Fibroblast of skin of right quadriceps (primary cell): ENCODE measurements at regions not wholly inside any gene's neighbourhood (a gene's known extent, or its start where the extent isn't known, plus 50 kb on each side); places are given as distances from the start of the nearest gene placed in this dataset.
"Not testable (repeated sequence)": the region's sequence is repeated elsewhere in the genome, so short reads cannot be mapped to it uniquely, and the experiment has no call there.

Experiments
- DNase-seq: peaks from one replicate; pipeline ENCODE4 v3.0.0-alpha.2; 2013

DNA sequence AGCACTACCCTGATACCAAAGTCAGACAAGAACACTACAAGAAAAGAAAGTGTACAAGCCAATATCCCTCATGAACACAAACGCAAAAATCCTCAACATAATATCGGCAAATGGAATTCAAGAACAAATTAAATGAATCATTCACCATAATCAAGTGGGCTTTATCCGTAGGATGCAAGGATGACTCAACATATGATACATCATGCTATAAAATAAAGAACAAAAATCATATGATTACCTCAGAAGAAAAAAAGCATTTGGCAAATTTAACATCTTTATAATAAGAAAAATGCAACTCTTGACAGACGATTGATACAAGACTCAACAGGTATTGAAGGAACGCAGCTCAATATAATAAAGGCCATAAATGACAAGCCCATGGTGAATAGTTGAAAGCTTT lies 843.9 kb downstream of the FRK start:
- no peak for DNase-seq

DNA sequence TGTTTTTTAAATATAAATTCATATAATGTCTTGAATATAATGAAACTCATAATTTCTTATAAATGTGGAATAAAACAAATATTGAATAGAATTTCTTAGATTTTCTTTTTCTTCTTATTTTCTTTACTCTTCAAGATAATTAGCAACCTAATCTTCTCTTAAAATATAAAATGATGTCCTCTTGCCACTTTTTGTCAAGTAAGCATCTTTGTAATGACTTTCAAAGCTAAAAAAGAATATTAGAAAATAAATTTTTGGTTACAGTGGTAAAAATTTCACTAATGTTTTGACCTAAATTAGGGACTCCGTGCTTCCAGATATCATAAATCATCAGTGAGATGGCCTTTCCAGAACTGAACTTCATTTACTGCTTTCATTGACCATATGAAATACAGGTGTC lies 846.4 kb downstream of the FRK start:
- no peak for DNase-seq

DNA sequence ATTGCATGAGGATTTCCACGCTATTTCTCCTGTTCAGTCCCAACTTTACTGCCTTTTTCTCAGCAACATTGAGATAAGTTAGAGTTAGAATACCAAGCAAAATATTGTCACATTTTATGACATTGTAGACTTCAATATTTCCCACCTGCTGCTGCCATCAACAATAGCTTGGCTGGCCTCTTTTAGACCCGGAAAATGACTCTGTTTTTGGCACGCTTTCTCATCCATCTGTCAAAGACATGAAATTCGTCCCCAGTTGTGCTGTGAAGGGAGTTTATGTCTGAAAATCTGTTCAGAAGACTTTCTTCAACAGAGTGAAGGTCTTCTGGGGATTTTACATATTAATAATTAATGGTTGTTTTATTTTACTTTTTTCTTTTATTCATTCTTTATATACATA lies 857.3 kb downstream of the FRK start:
- DNase-seq, result no peak

DNA sequence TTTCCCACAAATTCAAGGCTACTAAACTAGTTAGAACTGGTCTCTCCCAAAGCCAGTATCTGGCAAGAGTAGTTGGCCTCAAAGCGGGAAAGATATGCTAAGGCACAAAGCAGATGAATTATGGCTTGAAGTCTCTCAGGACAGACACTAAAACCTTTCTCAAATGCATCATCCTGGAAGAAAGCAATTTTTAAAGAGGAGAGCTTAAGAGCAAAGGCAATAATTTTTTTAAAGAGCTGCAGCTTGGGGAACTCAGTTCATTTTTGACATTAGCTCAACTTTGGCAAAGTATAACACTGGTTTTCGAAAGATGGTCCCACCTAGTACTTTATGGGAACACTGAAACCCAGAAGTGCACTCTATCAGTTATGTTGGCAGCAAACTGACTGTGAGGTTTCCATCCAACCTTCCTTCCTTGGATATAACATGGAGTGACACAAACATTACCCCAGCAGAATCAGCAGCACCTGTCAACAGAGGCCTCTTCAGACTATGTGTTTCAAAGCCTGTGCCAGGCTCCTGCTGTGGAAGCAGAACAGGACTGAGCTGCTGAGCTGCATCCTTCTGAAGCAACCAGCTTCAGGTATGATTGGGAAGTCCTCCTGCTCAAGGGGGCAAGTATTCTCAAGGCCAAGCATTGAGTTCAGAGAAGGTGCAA lies 852.3 kb upstream of the HS3ST5 start:
- no peak for DNase-seq

DNA sequence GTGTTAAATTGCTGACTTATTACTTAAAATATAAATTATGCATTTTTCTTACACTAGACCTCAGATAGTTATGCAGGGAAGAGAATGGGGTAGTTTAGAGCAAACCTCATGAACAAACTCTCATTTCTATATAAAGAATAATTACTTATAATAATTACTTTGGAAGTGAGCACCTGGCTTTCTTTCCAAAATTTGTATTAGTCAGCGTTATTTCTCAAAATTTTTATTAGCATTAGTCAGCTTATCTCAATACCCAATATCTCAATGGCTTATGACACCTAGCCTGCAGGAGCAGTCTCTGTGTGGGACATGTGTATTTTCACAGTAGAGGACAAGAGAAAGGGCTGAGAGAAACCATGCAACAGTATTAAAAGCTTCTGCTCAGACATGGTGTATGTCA lies 849.2 kb upstream of the HS3ST5 start:
- no peak for DNase-seq

- DNase-seq, result no peak
Observed at GRCh38 chr6:115190534-115190933, 847.7 kb upstream of the HS3ST5 start.

- DNase-seq, result not testable (repeated sequence)
Observed at GRCh38 chr6:115175456-115175855, 832.6 kb upstream of the HS3ST5 start.

GRCh38 chr6:115165912-115166311 lies 823.1 kb upstream of the HS3ST5 start:
- not testable (repeated sequence) for DNase-seq

- DNase-seq, result no peak
Observed at GRCh38 chr6:115159733-115160132, 816.9 kb upstream of the HS3ST5 start.

- no peak for DNase-seq
Observed at GRCh38 chr6:115137910-115138309, 795.1 kb upstream of the HS3ST5 start.

DNA sequence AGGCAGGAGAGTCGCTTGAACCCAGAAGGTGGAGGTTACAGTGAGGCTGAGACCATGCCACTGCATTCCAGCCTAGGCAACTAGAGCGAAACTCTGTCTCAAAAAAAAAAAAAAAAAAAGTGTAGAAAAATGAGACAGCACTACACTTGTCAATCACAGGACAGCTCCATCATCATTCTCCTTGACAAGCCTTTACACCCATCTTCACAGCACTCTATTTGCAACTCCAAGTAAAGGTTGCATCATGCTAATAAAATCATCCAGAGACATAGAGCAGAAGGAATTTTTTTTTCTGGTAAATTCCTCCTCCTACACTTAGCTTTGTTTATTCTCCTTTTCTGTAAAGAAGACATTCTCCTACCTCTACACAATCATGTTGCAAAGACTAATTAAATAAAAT lies 791.0 kb upstream of the HS3ST5 start:
- DNase-seq, result peak; percentile 2

DNA sequence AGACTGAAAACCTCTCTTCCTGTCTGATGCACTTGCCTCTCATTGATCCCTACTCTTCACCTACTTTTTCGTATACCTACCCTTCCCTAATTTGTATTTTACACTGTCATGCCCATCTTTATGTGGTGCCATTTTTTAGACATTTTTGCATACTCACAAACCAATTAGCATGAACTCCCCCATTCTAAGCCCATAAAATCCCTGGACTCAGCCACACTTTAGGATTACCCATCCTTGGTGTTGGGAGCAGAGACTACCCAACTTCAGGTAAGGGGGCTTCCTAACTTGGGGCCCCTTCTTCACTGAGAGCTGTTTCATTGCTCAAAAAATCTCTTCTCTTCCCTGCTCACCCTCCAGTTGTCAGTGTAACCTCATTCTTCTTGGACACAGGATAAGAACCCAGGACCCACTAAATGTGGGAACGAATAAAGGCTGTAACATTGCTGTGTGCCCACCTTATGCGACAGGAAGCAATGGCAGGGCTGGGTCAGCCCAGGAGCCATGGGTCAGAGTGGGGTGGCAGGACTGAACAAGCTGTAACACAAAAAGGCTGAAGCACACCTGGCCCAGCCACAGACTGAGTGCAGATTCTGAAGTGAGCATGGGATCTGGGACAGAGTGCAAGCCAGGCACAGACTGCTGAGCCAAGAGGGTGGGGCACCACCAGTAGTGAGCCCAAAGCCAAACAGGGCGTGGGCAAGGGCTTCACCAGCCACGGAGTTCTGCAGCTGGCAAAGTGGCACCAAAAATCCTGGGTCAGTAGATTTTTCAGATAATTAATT lies 789.1 kb upstream of the HS3ST5 start:
- DNase-seq, result no peak

DNA sequence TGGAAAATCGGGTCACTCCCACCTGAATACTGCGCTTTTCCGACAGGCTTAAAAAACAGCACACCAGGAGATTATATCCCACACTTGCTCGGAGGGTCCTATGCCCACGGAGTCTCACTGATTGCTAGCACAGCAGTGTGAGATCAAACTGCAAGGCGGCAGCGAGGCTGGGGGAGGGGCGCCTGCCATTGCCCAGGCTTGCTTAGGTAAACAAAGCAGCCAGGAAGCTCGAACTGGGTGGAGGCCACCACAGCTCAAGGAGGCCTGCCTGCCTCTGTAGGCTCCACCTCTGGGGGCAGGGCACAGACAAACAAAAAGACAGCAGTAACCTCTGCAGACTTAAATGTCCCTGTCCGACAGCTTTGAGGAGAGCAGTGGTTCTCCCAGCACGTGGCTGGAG lies 778.7 kb upstream of the HS3ST5 start:
- not testable (repeated sequence) for DNase-seq

DNA sequence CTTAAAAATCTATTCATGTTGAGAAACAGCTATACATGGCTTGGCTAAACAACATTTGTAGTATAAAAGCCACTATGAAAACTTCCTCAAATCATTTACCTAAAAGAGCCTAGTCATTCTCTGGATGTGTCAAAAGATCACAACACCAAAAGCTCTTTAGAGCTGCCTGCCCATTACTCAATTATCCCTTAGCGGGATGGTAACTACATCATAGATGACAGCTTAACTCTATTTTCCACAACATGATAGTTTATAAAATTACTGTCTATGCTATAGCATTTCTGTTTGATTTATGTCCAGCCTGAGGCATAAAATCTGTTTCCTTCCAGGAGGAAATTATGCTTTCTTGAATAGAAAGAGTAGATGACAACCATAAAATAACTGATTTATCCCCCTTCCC lies 777.6 kb upstream of the HS3ST5 start:
- DNase-seq, result no peak

DNA sequence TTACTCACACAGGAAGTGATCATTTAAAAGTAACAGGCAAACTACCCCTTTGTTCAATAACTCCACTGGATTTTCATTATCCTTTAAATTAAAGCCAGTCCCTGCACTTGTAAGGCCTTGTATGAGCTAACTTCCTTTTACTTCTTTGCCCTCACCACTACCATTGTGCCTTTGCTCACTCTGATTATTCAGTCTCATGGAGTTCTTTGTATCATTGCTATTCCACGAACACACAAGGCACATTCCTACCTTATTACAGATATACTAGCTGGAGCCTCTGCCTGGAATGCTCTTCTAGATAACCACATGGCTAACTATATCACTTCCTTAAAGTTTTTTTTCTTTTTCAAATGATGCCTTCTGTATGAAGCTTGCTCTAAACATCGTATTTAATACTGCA lies 748.6 kb upstream of the HS3ST5 start:
- no peak for DNase-seq

- DNase-seq, result no peak
Observed at GRCh38 chr6:115078555-115078954, 735.7 kb upstream of the HS3ST5 start.

GRCh38 chr6:115071962-115072361 lies 729.1 kb upstream of the HS3ST5 start:
- DNase-seq, result no peak

- no peak for DNase-seq
Observed at GRCh38 chr6:115067690-115068447, 725.0 kb upstream of the HS3ST5 start.

- DNase-seq, result no peak
Observed at GRCh38 chr6:115064680-115065079, 721.9 kb upstream of the HS3ST5 start.

GRCh38 chr6:115060581-115060980 lies 717.8 kb upstream of the HS3ST5 start:
- DNase-seq, result no peak

GRCh38 chr6:115058414-115059211 lies 715.8 kb upstream of the HS3ST5 start:
- DNase-seq, result no peak

DNA sequence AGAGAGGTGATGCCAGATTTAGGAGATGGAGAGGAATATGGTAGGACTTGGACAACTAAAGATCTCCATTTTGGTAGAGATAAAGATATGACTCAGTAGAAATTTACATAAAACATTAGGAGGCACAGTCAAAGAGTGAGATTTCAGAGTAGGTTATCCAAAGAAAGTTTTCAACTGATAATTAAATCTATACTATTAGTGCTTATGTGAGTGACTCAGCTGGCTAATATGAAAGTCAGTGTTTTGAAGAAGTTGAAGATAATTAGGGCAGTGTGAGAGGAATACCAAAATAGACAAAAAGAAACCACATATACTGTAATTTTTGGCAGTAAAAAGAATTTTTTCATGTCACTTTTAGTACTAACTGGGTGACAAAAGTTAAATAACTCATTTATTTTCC lies 712.8 kb upstream of the HS3ST5 start:
- no peak for DNase-seq

GRCh38 chr6:115054242-115054641 lies 711.4 kb upstream of the HS3ST5 start:
- DNase-seq, result not testable (repeated sequence)
